Type B pancreatic cell (in vitro differentiated cells): ENCODE measurements at regions not wholly inside any gene's neighbourhood (a gene's known extent, or its start where the extent isn't known, plus 50 kb on each side); places are given as distances from the start of the nearest gene placed in this dataset.
"Not testable (repeated sequence)": the region's sequence is repeated elsewhere in the genome, so short reads cannot be mapped to it uniquely, and the experiment has no call there.

Experiments used
- DNase-seq: peaks from one replicate; pipeline ENCODE4 v3.0.0; 2021; ENCODE audit warnings: mixed read lengths; ENCODE audit not compliant: unreplicated experiment; ENCODE audit errors: extremely low spot score
- H3K27ac Mint-ChIP-seq: 2 replicates; pipeline ENCODE4 v1.8.0; 2021; ENCODE audit warnings: mild to moderate bottlenecking, mixed read lengths
- H3K27me3 Mint-ChIP-seq: 2 replicates; pipeline ENCODE4 v1.8.0; 2021; ENCODE audit warnings: mixed read lengths
- H3K36me3 Mint-ChIP-seq: 2 replicates; pipeline ENCODE4 v1.8.0; 2021; ENCODE audit warnings: mixed read lengths
- H3K4me1 Mint-ChIP-seq: one replicate; pipeline ENCODE4 v1.8.0; 2021; ENCODE audit warnings: mixed read lengths; ENCODE audit not compliant: unreplicated experiment
- H3K4me3 Mint-ChIP-seq: 2 replicates; pipeline ENCODE4 v1.8.0; 2021; ENCODE audit warnings: mild to moderate bottlenecking, mixed read lengths
- H3K9me3 Mint-ChIP-seq: 2 replicates; pipeline ENCODE4 v1.8.0; 2021; ENCODE audit warnings: mixed read lengths
- TF ChIP-seq, protein P1 (sequence below): fragments of 200-600 bp; sonication (generic); conservative IDR thresholded peaks from 2 replicates; pipeline ENCODE4 v1.5.0; 2021; ENCODE audit warnings: antibody characterized with exemption, mild to moderate bottlenecking

DNA sequence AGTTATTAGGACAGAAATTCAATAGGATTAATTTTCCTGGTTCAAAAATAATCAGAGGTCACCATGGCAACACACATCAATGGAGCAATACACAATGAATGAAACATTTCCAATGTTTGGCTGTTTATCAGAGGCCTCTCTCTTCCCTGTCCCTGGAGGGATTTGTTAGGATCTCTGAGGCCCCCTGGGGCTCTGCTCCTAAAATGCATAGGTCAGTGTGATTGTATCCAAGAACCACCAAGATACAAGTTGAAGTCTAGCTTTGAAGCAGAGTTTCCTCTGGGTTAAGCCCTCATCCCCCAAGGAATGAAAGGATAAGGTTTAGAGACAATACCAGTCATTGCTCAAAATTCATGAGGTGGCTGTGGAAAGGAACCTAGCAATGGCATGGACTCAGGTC lies 561.2 kb upstream of the C16orf82 start:
- no peaks in the 10 kb centered on the region for H3K36me3 Mint-ChIP-seq
- no peak overlapping the region for H3K4me3 Mint-ChIP-seq
- no peak for DNase-seq
- TF ChIP-seq, protein P1, sequence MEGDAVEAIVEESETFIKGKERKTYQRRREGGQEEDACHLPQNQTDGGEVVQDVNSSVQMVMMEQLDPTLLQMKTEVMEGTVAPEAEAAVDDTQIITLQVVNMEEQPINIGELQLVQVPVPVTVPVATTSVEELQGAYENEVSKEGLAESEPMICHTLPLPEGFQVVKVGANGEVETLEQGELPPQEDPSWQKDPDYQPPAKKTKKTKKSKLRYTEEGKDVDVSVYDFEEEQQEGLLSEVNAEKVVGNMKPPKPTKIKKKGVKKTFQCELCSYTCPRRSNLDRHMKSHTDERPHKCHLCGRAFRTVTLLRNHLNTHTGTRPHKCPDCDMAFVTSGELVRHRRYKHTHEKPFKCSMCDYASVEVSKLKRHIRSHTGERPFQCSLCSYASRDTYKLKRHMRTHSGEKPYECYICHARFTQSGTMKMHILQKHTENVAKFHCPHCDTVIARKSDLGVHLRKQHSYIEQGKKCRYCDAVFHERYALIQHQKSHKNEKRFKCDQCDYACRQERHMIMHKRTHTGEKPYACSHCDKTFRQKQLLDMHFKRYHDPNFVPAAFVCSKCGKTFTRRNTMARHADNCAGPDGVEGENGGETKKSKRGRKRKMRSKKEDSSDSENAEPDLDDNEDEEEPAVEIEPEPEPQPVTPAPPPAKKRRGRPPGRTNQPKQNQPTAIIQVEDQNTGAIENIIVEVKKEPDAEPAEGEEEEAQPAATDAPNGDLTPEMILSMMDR, result no peak
- H3K9me3 Mint-ChIP-seq, result no peaks in the 10 kb centered on the region
- peaks cover 4% of the 10 kb centered on the region for H3K27me3 Mint-ChIP-seq
- no peak overlapping the region for H3K27ac Mint-ChIP-seq
- H3K4me1 Mint-ChIP-seq, result no peaks in the 10 kb centered on the region

GRCh38 chr16:26508946-26509345 lies 557.8 kb upstream of the C16orf82 start:
- not testable (repeated sequence) for H3K36me3 Mint-ChIP-seq, H3K4me1 Mint-ChIP-seq, H3K9me3 Mint-ChIP-seq, DNase-seq, H3K27me3 Mint-ChIP-seq, H3K4me3 Mint-ChIP-seq, H3K27ac Mint-ChIP-seq

GRCh38 chr16:26510924-26511323 lies 555.8 kb upstream of the C16orf82 start:
- DNase-seq, result no peak
- H3K4me3 Mint-ChIP-seq, result no peak overlapping the region
- no peak overlapping the region for H3K27ac Mint-ChIP-seq
- TF ChIP-seq, protein P1, result no peak
- H3K9me3 Mint-ChIP-seq, result no peaks in the 10 kb centered on the region
- no peaks in the 10 kb centered on the region for H3K4me1 Mint-ChIP-seq
- no peaks in the 10 kb centered on the region for H3K36me3 Mint-ChIP-seq
- peaks cover 4% of the 10 kb centered on the region for H3K27me3 Mint-ChIP-seq

DNA sequence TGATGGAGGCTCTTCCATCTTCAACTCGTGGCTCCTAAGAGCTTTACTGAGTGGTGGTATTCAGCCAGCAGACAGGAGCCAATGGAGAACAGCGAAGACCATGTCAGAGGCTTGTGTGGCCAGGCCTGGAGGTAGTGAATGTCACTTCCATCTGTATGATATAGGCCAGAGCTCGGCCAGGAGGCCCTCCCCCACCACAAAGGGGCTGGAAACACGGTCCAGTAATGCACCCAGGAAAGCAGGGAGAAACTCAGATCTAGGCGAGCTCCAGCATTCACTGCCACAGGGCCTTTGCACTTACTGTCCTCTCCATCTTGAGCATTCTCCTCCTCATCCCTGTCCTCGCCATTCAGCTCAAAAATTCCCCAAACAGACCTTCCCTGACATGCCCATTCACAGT lies 555.3 kb upstream of the C16orf82 start:
- no peaks in the 10 kb centered on the region for H3K9me3 Mint-ChIP-seq
- H3K36me3 Mint-ChIP-seq, result no peaks in the 10 kb centered on the region
- H3K27me3 Mint-ChIP-seq, result peaks cover 4% of the 10 kb centered on the region
- no peaks in the 10 kb centered on the region for H3K4me1 Mint-ChIP-seq
- H3K27ac Mint-ChIP-seq, result no peak overlapping the region
- H3K4me3 Mint-ChIP-seq, result no peak overlapping the region
- DNase-seq, result no peak
- TF ChIP-seq, protein P1, result no peak

GRCh38 chr16:26521626-26522025 lies 545.1 kb upstream of the C16orf82 start:
- H3K36me3 Mint-ChIP-seq, result no peaks in the 10 kb centered on the region
- H3K4me1 Mint-ChIP-seq, result peaks cover 7% of the 10 kb centered on the region
- no peak overlapping the region for H3K27ac Mint-ChIP-seq
- H3K27me3 Mint-ChIP-seq, result no peaks in the 10 kb centered on the region
- H3K4me3 Mint-ChIP-seq, result no peak overlapping the region
- no peak for DNase-seq
- TF ChIP-seq, protein P1, result no peak
- H3K9me3 Mint-ChIP-seq, result peaks cover 5% of the 10 kb centered on the region

- TF ChIP-seq, protein P1, result no peak
- no peak for DNase-seq
- no peaks in the 10 kb centered on the region for H3K36me3 Mint-ChIP-seq
- no peak overlapping the region for H3K27ac Mint-ChIP-seq
- no peak overlapping the region for H3K4me3 Mint-ChIP-seq
- no peaks in the 10 kb centered on the region for H3K27me3 Mint-ChIP-seq
- H3K9me3 Mint-ChIP-seq, result peaks cover 5% of the 10 kb centered on the region
- H3K4me1 Mint-ChIP-seq, result peaks cover 7% of the 10 kb centered on the region
Observed at GRCh38 chr16:26524281-26524680, 542.4 kb upstream of the C16orf82 start.
